Left cardiac atrium (tissue), 4 donors: ENCODE measurements at regions not wholly inside any gene's neighbourhood (a gene's known extent, or its start where the extent isn't known, plus 50 kb on each side); places are given as distances from the start of the nearest gene placed in this dataset.
A peak's percentile ranks its signal among the peaks of the same experiment; 100 is the strongest.

Source experiments
- ATAC-seq, 2 donors: fragments of 200-7000 bp; cut with Tn5 transposase; one replicate each; pipeline ENCODE4 v1.9.1; 2020; ENCODE audit warnings: mild to moderate bottlenecking in 2 of 2, moderate library complexity in 2 of 2
- DNase-seq: peaks from one replicate; pipeline ENCODE4 v3.0.0-alpha.2; 2020
- intact Hi-C, 2 donors: fragments of 100-400 bp; cut with DNase I; formaldehyde crosslinking; loops; one replicate each; pipeline versions ENCODE4 v1.14.1 to v1.15.1; 2022 to 2023
- donor health status: DM: no; HTN: yes; CAD: no.
- donor health status: DM: no; HTN: yes; CAD: no; lungs with severe emphysema.
- donor health status: DM: yes; HTN: yes; CAD: no.
- donor health status: Dilated cardiomyopathy.

- ATAC-seq (no peak), DNase-seq (no peak)
- intact Hi-C loops: no loop called here
Observed at GRCh38 chr7:46695051-46695708, 774.1 kb upstream of the IGFBP3 start.

DNA sequence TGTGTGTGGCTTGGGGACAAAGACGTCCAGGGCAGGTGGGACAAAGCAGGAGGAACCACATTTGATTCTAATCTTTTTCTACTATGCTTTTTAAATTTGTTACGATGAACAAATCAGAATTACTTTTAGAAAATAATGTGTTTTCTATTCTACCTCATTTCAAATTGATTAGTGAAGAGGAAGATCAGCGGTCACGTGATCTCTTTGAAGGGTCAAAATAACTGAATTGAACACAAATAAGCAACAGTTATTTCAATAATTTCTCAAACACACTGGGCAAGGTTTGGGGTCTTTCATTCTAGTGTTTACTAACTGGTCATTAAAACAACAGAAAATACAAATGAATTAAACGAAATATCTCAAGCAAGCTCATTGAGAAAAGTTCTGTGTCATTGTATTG lies 773.0 kb upstream of the IGFBP3 start:
- no peak for ATAC-seq
- no peak for DNase-seq

GRCh38 chr7:46687203-46687602 lies 766.1 kb upstream of the IGFBP3 start:
- intact Hi-C loops: no loop called here
- ATAC-seq (no peak), DNase-seq (no peak)

More for the DNA sequence above, 773.0 kb upstream of the IGFBP3 start:
- intact Hi-C loops: no loop called here

DNA sequence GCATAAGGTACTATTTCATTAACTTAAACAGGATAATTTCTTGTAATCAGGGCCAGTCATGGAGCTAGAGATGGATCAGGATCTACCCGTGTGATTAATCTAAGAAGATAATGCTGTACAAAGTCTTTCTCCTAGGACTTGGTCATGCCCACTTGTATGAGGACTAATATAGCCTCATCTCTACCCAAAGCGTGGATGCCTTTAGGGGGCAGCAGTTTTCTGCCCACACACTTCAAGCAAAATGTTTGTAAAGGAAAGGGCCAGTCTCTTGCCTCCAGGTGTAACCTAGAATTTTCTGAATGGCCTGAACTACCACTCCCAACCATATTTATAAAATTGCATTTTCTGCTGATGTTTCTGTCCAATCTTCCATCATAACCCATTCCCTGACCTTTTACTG lies 764.0 kb upstream of the IGFBP3 start:
- ATAC-seq (no peak), DNase-seq (no peak)
- intact Hi-C loops: no loop called here

- intact Hi-C loops: no loop called here
- ATAC-seq (no peak), DNase-seq (no peak)
Observed at GRCh38 chr7:46682836-46683624, 762.0 kb upstream of the IGFBP3 start.

GRCh38 chr7:46681865-46682503 lies 760.9 kb upstream of the IGFBP3 start:
- intact Hi-C loops: no loop called here
- DNase-seq (peak; percentile 28), ATAC-seq (peak; percentile 44 to 78)

- DNase-seq (no peak), ATAC-seq (no peak)
- intact Hi-C loops: no loop called here
Observed at GRCh38 chr7:46680147-46680546, 759.1 kb upstream of the IGFBP3 start.

GRCh38 chr7:46679671-46680070 lies 758.6 kb upstream of the IGFBP3 start:
- no peak for DNase-seq
- ATAC-seq: no peak
- intact Hi-C loops: no loop called here

GRCh38 chr7:46678421-46678820 lies 757.3 kb upstream of the IGFBP3 start:
- DNase-seq (no peak), ATAC-seq (no peak)
- intact Hi-C loops: no loop called here

- DNase-seq: no peak
- ATAC-seq: no peak
- intact Hi-C loops: no loop called here
Observed at GRCh38 chr7:46675456-46675855, 754.4 kb upstream of the IGFBP3 start.

DNA sequence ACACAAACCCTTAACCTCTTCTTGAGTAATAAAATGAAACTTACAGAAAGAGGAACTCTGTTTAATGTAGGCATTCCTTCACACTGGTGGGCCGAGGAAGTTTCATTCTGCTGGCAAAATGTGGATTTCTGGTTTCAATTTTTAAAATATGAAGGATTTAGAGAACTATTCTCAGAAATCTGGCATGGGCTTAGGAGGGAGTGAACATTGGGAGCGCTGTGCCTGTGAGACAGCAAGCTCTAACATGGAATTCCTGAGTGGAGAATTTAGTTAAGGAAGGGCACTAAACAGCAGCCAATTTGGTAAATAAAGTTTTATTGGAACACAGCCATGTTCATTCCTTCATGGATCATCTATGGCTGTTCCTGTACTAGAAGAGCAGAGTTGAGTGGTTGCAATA lies 751.8 kb upstream of the IGFBP3 start:
- intact Hi-C loops: no loop called here
- DNase-seq (no peak), ATAC-seq (no peak)

- intact Hi-C loops: no loop called here
- no peak for DNase-seq
Observed at GRCh38 chr7:46671108-46671769, 750.2 kb upstream of the IGFBP3 start.

GRCh38 chr7:46669028-46669427 lies 748.0 kb upstream of the IGFBP3 start:
- no peak for DNase-seq
- no peak for ATAC-seq
- intact Hi-C loops: no loop called here

More at GRCh38 chr7:46671108-46671769, 750.2 kb upstream of the IGFBP3 start:
- ATAC-seq: no peak

- intact Hi-C loops: no loop called here
- DNase-seq: no peak
- ATAC-seq: no peak
Observed at GRCh38 chr7:46664453-46664852, 743.4 kb upstream of the IGFBP3 start.

DNA sequence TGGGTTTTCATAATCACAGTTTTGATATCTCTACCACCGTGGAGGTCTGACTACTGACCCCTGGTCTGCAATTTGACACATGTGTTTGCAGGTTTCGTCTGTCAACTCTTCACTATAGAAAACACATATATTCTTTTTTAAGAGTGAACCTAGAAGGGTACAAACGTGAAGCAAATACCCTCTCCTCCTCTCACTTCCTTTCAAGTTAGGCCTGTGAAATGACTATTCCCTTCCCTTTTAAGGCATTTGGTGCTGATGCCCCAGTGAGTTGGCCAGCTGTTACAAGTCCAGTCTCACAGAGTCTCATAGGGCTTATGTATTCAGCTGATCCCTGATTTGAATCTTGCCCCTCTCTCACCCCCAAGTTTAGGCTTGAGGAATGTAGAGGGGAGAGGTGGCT lies 742.0 kb upstream of the IGFBP3 start:
- ATAC-seq (no peak), DNase-seq (no peak)
- intact Hi-C loops: no loop called here

DNA sequence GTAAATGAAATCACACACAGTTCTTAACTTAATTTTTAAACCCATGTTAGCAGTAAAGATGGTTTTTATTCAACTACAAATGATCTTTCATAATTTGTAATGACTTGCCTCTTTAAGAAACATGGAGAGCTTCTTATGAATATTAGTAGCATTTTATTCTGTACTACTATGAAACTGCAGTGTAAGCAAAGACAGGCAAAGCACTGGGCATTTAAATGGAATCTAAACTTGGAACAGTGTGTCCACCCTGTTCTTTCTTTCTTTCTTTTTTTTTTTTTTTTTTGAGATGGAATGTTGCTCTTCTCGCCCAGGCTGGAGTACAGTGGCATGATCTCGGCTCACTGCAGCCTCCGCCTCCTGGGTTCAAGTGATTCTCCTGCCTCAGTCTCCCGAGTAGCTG lies 740.4 kb upstream of the IGFBP3 start:
- ATAC-seq (no peak), DNase-seq (no peak)
- intact Hi-C loops: no loop called here

- ATAC-seq: no peak
- intact Hi-C loops: no loop called here
- no peak for DNase-seq
Observed at GRCh38 chr7:46660402-46660980, 739.4 kb upstream of the IGFBP3 start.

GRCh38 chr7:46658281-46658680 lies 737.2 kb upstream of the IGFBP3 start:
- DNase-seq (no peak), ATAC-seq (no peak)

GRCh38 chr7:46654546-46655443 lies 733.7 kb upstream of the IGFBP3 start:
- intact Hi-C loops: no loop called here
- DNase-seq (no peak), ATAC-seq (no peak)

More at GRCh38 chr7:46658281-46658680, 737.2 kb upstream of the IGFBP3 start:
- intact Hi-C loops: no loop called here
